H1 (cell line): ENCODE measurements at regions not wholly inside any gene's neighbourhood (a gene's known extent, or its start where the extent isn't known, plus 50 kb on each side); places are given as distances from the start of the nearest gene placed in this dataset.

ENCODE experiments used
- ASH2L ChIP-seq: fragments of 200-600, 300-600 bp; sonication (generic); IDR thresholded peaks from one replicate; pipeline ENCODE4 v1.7.1; 2017; ENCODE audit warnings: low read length
- CTCF ChIP-seq, 3 experiments: IDR thresholded peaks; 1 replicate in 2 of 3; 2 replicates in 1 of 3; pipeline versions ENCODE4 v1.5.1 to v1.6.1; 2011; ENCODE audit warnings: low read length in 3 of 3, mild to moderate bottlenecking in 3 of 3, inconsistent platforms in 2 of 3, low read depth in 1 of 3, moderate library complexity in 1 of 3; ENCODE audit not compliant: insufficient read depth in 1 of 3; ENCODE audit errors: control extremely low read depth in 1 of 3
- EP300 ChIP-seq, 2 experiments: IDR thresholded peaks; 1 replicate in 1 of 2; 2 replicates in 1 of 2; pipeline ENCODE4 v1.6.1; 2011 to 2012; ENCODE audit warnings: low read depth in 2 of 2, low read length in 2 of 2, mild to moderate bottlenecking in 2 of 2, borderline replicate concordance in 1 of 2, inconsistent platforms in 1 of 2, moderate library complexity in 1 of 2
- EZH2 ChIP-seq: fragments of 200-600 bp; sonication (generic); IDR thresholded peaks from 2 replicates; pipeline ENCODE4 v1.7.1; 2012; ENCODE audit warnings: low read depth, mild to moderate bottlenecking, moderate library complexity, low read length, inconsistent platforms; ENCODE audit not compliant: severe bottlenecking
- MAX ChIP-seq: IDR thresholded peaks from 2 replicates; pipeline ENCODE4 v1.6.1; 2012; ENCODE audit warnings: inconsistent platforms
- POLR2A ChIP-seq, 2 experiments: IDR thresholded peaks; 1 replicate in 1 of 2; 2 replicates in 1 of 2; pipeline ENCODE4 v1.6.1; 2011; ENCODE audit warnings: low read depth in 2 of 2, low read length in 2 of 2, mild to moderate bottlenecking in 2 of 2; ENCODE audit errors: control extremely low read depth in 1 of 2
- SIN3A ChIP-seq, 2 experiments: IDR thresholded peaks in 1 of 2; conservative IDR thresholded peaks in 1 of 2; 2 replicates each; pipeline ENCODE4 v1.6.1; 2011 to 2012; ENCODE audit warnings: low read length in 2 of 2, improper control_type of control experiment in 1 of 2, low read depth in 1 of 2, mild to moderate bottlenecking in 1 of 2
- SRF ChIP-seq: IDR thresholded peaks from 2 replicates; pipeline ENCODE4 v1.6.1; 2011; ENCODE audit warnings: mild to moderate bottlenecking, low read depth, low read length, moderate library complexity
- SUZ12 ChIP-seq: fragments of 200-600 bp; sonication (generic); IDR thresholded peaks from 2 replicates; pipeline ENCODE4 v1.6.1; 2012; ENCODE audit warnings: mild to moderate bottlenecking, inconsistent platforms, low read length, moderate library complexity, mixed read lengths
- USF2 ChIP-seq: IDR thresholded peaks from 2 replicates; pipeline ENCODE4 v1.6.1; 2011; ENCODE audit warnings: low read length, improper control_type of control experiment
- ZNF274 ChIP-seq: IDR thresholded peaks from 2 replicates; pipeline ENCODE4 v1.7.0; 2012; ENCODE audit warnings: low read length, borderline replicate concordance; ENCODE audit errors: extremely low read depth

GRCh38 chr6:122052346-122052900 lies 347.0 kb upstream of the HSF2 start:
- no peak for TF ChIP-seq CTCF (IDR thresholded peaks at IDR 0.05; ENCODE audit: control extremely low read depth in 1 of 3, insufficient read depth in 1 of 3, low read depth in 1 of 3, low read length in 3 of 3)
- no peak for TF ChIP-seq SUZ12
- TF ChIP-seq SIN3A (conservative IDR thresholded peaks at IDR 0.05 in 1 of 2, IDR thresholded peaks at IDR 0.05 in 1 of 2; ENCODE audit: low read depth in 1 of 2, low read length in 2 of 2), result no peak
- no peak for TF ChIP-seq MAX
- no peak for TF ChIP-seq ZNF274
- TF ChIP-seq SRF, result no peak
- TF ChIP-seq ASH2L, result no peak
- no peak for TF ChIP-seq EP300 (IDR thresholded peaks at IDR 0.05; ENCODE audit: borderline replicate concordance in 1 of 2, low read depth in 2 of 2, low read length in 2 of 2)
- TF ChIP-seq EZH2, result no peak
- TF ChIP-seq USF2, result no peak
- no peak for TF ChIP-seq POLR2A (IDR thresholded peaks at IDR 0.05; ENCODE audit: control extremely low read depth in 1 of 2, low read depth in 2 of 2, low read length in 2 of 2)
